ENCODE measurements at regions not wholly inside any gene's neighbourhood (a gene's known extent, or its start where the extent isn't known, plus 50 kb on each side); places are given as distances from the start of the nearest gene placed in this dataset.

GRCh38 chr9:26520141-26520540, 372.5 kb downstream of the CAAP1 start:
- Histone ChIP-seq H3K27me3 (replicated peaks in 1 of 4; ENCODE audit: control insufficient read depth in 3 of 4, extremely low read depth in 1 of 4, insufficient read depth in 3 of 4, low read length in 3 of 4) (no peaks in the 10 kb centered on the region), H3K4me3 (ENCODE audit: extremely low read depth in 1 of 4, insufficient read depth in 2 of 4, low read depth in 3 of 4, low read length in 4 of 4) (no peak overlapping the region), H2BK20ac (ENCODE audit: low read length) (no peak overlapping the region), H3K23ac (ENCODE audit: insufficient read length) (no peak overlapping the region), H2BK5ac (ENCODE audit: low read depth, low read length) (no peak overlapping the region), H2AFZ (ENCODE audit: low read length) (no peak overlapping the region), H4K20me1 (replicated peaks in 1 of 2; ENCODE audit: control insufficient read depth in 1 of 2, insufficient read depth in 2 of 2, low read length in 2 of 2) (no peaks in the 10 kb centered on the region), H2AK5ac (ENCODE audit: low read depth, low read length) (no peak overlapping the region), H3K56ac (replicated peaks; ENCODE audit: insufficient read length, low read depth, low read length) (no peak overlapping the region), H3K9me3 (ENCODE audit: insufficient read depth in 2 of 2, low read depth in 1 of 2, low read length in 1 of 2) (no peaks in the 10 kb centered on the region; a peak in 1 of 4 replicates), H2BK12ac (ENCODE audit: low read depth, low read length) (no peak overlapping the region), H4K91ac (replicated peaks; ENCODE audit: insufficient read length, low read length) (no peak overlapping the region), H3K4ac (replicated peaks; ENCODE audit: insufficient read length, low read depth, low read length) (no peak overlapping the region), H3K27ac (ENCODE audit: low read depth, low read length) (no peak overlapping the region), H3K36me3 (ENCODE audit: control insufficient read depth in 2 of 4, insufficient read depth in 4 of 4, low read length in 3 of 4) (no peaks in the 10 kb centered on the region), H2BK120ac (replicated peaks; ENCODE audit: low read depth, low read length) (no peak overlapping the region), H4K5ac (ENCODE audit: insufficient read length, low read depth, low read length) (no peak overlapping the region), H3K9ac (replicated peaks in 1 of 4; ENCODE audit: extremely low read depth in 1 of 4, low read depth in 3 of 4, low read length in 3 of 4) (no peak overlapping the region), H4K8ac (ENCODE audit: extremely low read depth, insufficient read depth, low read length) (no peak overlapping the region), H3K23me2 (ENCODE audit: low read depth, low read length) (no peaks in the 10 kb centered on the region), H3K14ac (ENCODE audit: insufficient read length) (no peak overlapping the region), H2BK15ac (ENCODE audit: low read length) (no peak overlapping the region), H3K79me2 (ENCODE audit: control insufficient read depth in 1 of 2, insufficient read depth in 2 of 2, low read length in 2 of 2) (no peaks in the 10 kb centered on the region), H3K4me2 (ENCODE audit: insufficient read depth in 1 of 2, low read depth in 2 of 2, low read length in 2 of 2) (no peak overlapping the region), H3K18ac (ENCODE audit: extremely low read depth, low read length) (no peak overlapping the region), H3K79me1 (ENCODE audit: low read depth, low read length) (no peaks in the 10 kb centered on the region), H3K4me1 (replicated peaks in 1 of 4; ENCODE audit: control insufficient read depth in 3 of 4, insufficient read depth in 4 of 4, low read length in 3 of 4) (no peaks in the 10 kb centered on the region)
- ChIA-PET POLR2A (ENCODE audit: partially characterized antibody) (no interaction called here), CTCF (ENCODE audit: partially characterized antibody) (no interaction called here)
- TF ChIP-seq BACH1 (IDR thresholded peaks at IDR 0.05; ENCODE audit: low read length) (no peak), MAX (IDR thresholded peaks at IDR 0.05) (no peak), ZNF274 (IDR thresholded peaks at IDR 0.05; ENCODE audit: borderline replicate concordance, extremely low read depth, low read length) (no peak), POLR2AphosphoS5 (IDR thresholded peaks at IDR 0.05; ENCODE audit: low read depth, low read length) (no peak), FOSL1 (IDR thresholded peaks at IDR 0.05; ENCODE audit: insufficient read depth, low read depth, low read length) (no peak), EZH2 (IDR thresholded peaks at IDR 0.05; ENCODE audit: low read depth, low read length, severe bottlenecking) (no peak), CHD2 (IDR thresholded peaks at IDR 0.05; ENCODE audit: low read length) (no peak), KDM5A (IDR thresholded peaks at IDR 0.05; ENCODE audit: low read length) (no peak), YY1 (IDR thresholded peaks at IDR 0.05; ENCODE audit: low read depth, low read length) (no peak), SP4 (IDR thresholded peaks at IDR 0.05; ENCODE audit: low read length) (no peak), ATF3 (IDR thresholded peaks at IDR 0.05; ENCODE audit: insufficient read depth, low read depth, low read length) (no peak), GTF2F1 (IDR thresholded peaks at IDR 0.05; ENCODE audit: borderline replicate concordance, low read depth, low read length) (no peak), RAD21 (IDR thresholded peaks at IDR 0.05 in 1 of 2, conservative IDR thresholded peaks at IDR 0.05 in 1 of 2; ENCODE audit: low read depth in 2 of 2, low read length in 2 of 2) (no peak)
- no peak for DNase-seq (ENCODE audit: low read depth in 1 of 2, low spot score in 2 of 2)
- WGBS, 2 experiments (ENCODE audit: extremely low coverage in 1 of 2, insufficient coverage in 1 of 2, insufficient read length in 1 of 2, insufficient replicate concordance in 2 of 2, low coverage in 1 of 2, low lambda C conversion rate in 2 of 2, missing lambda C conversion rate in 1 of 2), result 86% methylated on average over 1 of the region's 1 CpG; no CpG with 5 or more reads in 1 of the 2 experiments
- FAIRE-seq, result no peak
